ENCODE measurements at regions not wholly inside any gene's neighbourhood (a gene's known extent, or its start where the extent isn't known, plus 50 kb on each side); places are given as distances from the start of the nearest gene placed in this dataset.

DNA sequence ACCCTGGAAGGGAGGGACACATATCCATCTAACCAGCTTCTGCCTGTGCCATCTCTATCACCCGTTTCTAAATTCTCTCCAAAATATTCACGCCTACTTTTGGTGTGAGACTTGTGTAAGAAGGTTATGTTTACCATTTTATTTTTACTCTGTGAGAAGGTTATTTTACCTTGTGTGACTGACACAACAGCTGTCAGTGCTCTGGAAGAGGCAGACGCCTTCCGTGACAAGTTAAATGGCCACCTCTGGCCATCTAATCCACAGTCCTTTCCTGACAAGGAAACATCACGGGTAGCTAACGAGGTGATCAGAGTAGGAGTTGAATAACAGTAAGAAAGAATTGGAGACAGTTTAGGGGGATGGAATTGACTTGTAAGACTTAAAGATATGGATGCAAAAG is 443.8 kb upstream of the PIK3R1 start:
- no peak overlapping the region for H2BK15ac ChIP-seq (ENCODE audit: low read length)
- H3K36me3 ChIP-seq (replicated peaks in 1 of 2; ENCODE audit: control insufficient read depth in 2 of 2, insufficient read depth in 2 of 2, low read length in 2 of 2) = no peaks in the 10 kb centered on the region

DNA sequence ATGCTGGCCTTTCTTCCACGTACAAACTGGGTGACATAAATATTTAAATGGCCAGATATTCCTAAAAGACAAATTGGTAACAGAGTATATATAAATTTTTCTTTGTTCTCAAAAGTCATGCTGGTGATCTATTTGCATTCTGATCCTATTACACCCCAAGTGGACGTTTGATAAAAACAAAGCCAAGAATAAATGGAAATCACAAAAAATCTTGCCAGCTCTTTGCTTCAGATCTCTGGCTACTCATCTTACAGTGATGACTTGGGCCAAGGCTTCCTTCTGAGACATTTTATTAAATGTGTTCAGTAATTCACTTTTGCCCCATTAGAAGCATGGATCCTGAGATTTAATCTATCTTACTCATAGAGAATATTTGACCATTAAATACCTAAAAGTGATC is 444.3 kb upstream of the PIK3R1 start:
- Histone ChIP-seq H3K27ac (replicated peaks; ENCODE audit: low read length) (no peak overlapping the region), H2AK5ac (ENCODE audit: low read depth, low read length) (no peak overlapping the region), H3K27me3 (ENCODE audit: control insufficient read depth in 3 of 3, insufficient read depth in 3 of 3, low read depth in 1 of 3, low read length in 3 of 3) (no peaks in the 10 kb centered on the region), H2BK120ac (ENCODE audit: low read depth, low read length) (no peak overlapping the region), H4K91ac (ENCODE audit: low read depth, low read length, poor library complexity) (no peak overlapping the region), H3K4ac (ENCODE audit: low read length) (no peak overlapping the region), H3K4me1 (ENCODE audit: control insufficient read depth in 2 of 2, insufficient read depth in 1 of 2, low read depth in 1 of 2, low read length in 2 of 2) (peaks cover 9 to 15% of the 10 kb centered on the region in 2 donors), H4K8ac (ENCODE audit: low read depth, low read length) (no peak overlapping the region), H2BK15ac (ENCODE audit: low read length) (no peak overlapping the region), H3K4me2 (ENCODE audit: insufficient read depth, low read length, poor library complexity, severe bottlenecking) (no peak overlapping the region), H3K23ac (ENCODE audit: low read depth, low read length, poor library complexity) (no peak overlapping the region), H3K9ac (ENCODE audit: low read depth, low read length, poor library complexity) (no peak overlapping the region), H2BK12ac (ENCODE audit: low read length) (no peak overlapping the region), H2BK5ac (ENCODE audit: low read length) (no peak overlapping the region), H3K9me3 (replicated peaks in 1 of 2; ENCODE audit: control insufficient read depth in 2 of 2, insufficient read depth in 1 of 2, low read depth in 1 of 2, low read length in 2 of 2) (no peaks in the 10 kb centered on the region), H3K18ac (ENCODE audit: low read length) (no peak overlapping the region), H2AFZ (ENCODE audit: low read length) (no peak overlapping the region), H3K4me3 (ENCODE audit: low read length in 2 of 2) (no peak overlapping the region), H3K14ac (ENCODE audit: low read length) (no peak overlapping the region), H3K36me3 (replicated peaks in 1 of 2; ENCODE audit: control insufficient read depth in 2 of 2, insufficient read depth in 2 of 2, low read length in 2 of 2) (no peaks in the 10 kb centered on the region), H3K79me1 (ENCODE audit: low read depth, low read length) (no peaks in the 10 kb centered on the region)
- DNase-seq (ENCODE audit: low spot score) = no peak
- no CpG with 5 or more reads among the region's 2 CpGs for WGBS, 2 donors (ENCODE audit: extremely low coverage in 2 of 2, insufficient read length in 2 of 2, insufficient replicate concordance in 1 of 2)

More for the DNA sequence above, 443.8 kb upstream of the PIK3R1 start:
- no peak overlapping the region for H3K4me2 ChIP-seq (ENCODE audit: insufficient read depth, low read length, poor library complexity, severe bottlenecking)
- no peak overlapping the region for H2AFZ ChIP-seq (ENCODE audit: low read length)
- no peak overlapping the region for H4K8ac ChIP-seq (ENCODE audit: low read depth, low read length)
- no peak overlapping the region for H2BK5ac ChIP-seq (ENCODE audit: low read length)
- no peak overlapping the region for H3K23ac ChIP-seq (ENCODE audit: low read depth, low read length, poor library complexity)
- no peaks in the 10 kb centered on the region for H3K27me3 ChIP-seq (ENCODE audit: control insufficient read depth in 3 of 3, insufficient read depth in 3 of 3, low read depth in 1 of 3, low read length in 3 of 3)
- no peak overlapping the region for H2BK120ac ChIP-seq (ENCODE audit: low read depth, low read length)
- H4K91ac ChIP-seq (ENCODE audit: low read depth, low read length, poor library complexity) = no peak overlapping the region
- no peaks in the 10 kb centered on the region for H3K79me1 ChIP-seq (ENCODE audit: low read depth, low read length)
- H3K27ac ChIP-seq (replicated peaks; ENCODE audit: low read length) = no peak overlapping the region
- DNase-seq (ENCODE audit: low spot score) = no peak
- no peak overlapping the region for H2BK12ac ChIP-seq (ENCODE audit: low read length)
- H3K18ac ChIP-seq (ENCODE audit: low read length) = no peak overlapping the region
- no peak overlapping the region for H2AK5ac ChIP-seq (ENCODE audit: low read depth, low read length)
- no peak overlapping the region for H3K9ac ChIP-seq (ENCODE audit: low read depth, low read length, poor library complexity)
- H3K4me1 ChIP-seq (ENCODE audit: control insufficient read depth in 2 of 2, insufficient read depth in 1 of 2, low read depth in 1 of 2, low read length in 2 of 2) = peaks cover 9 to 15% of the 10 kb centered on the region in 2 donors
- no peak overlapping the region for H3K4me3 ChIP-seq (ENCODE audit: low read length in 2 of 2)
- no peak overlapping the region for H3K4ac ChIP-seq (ENCODE audit: low read length)
- no CpG with 5 or more reads among the region's 6 CpGs for WGBS, 2 donors (ENCODE audit: extremely low coverage in 2 of 2, insufficient read length in 2 of 2, insufficient replicate concordance in 1 of 2)
- no peaks in the 10 kb centered on the region for H3K9me3 ChIP-seq (replicated peaks in 1 of 2; ENCODE audit: control insufficient read depth in 2 of 2, insufficient read depth in 1 of 2, low read depth in 1 of 2, low read length in 2 of 2)
- no peak overlapping the region for H3K14ac ChIP-seq (ENCODE audit: low read length)

DNA sequence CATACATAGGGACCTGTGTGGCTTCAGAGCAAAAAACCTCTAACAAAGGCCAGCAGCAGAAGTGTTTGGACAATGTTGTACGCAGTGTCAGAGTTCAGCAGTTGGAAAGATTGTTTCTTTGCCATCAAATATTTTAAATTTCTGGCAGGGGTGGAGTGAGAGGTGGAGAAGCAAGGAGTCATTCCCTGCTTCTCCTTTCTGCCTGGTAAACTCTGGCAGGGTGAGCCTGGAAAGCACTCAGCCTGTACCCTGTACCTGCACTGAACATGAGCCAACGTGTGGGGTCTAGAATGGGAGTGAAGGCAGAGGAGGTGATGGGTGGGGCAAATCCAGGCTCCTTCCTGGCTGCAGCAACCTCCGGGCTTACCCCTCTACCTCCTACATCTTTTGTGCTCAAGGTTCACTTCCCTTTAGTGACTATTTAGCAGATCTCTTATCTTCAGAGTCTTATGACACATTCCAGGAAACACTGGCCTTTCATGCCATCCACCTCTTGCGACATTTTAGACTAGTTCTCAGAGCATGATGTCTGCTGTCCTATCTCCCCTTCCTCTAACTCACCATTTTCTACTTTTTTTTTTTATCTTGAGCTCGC is 445.0 kb upstream of the PIK3R1 start:
- no peak for DNase-seq (ENCODE audit: low spot score)
- no peak overlapping the region for H3K9ac ChIP-seq (ENCODE audit: low read depth, low read length, poor library complexity)

DNA sequence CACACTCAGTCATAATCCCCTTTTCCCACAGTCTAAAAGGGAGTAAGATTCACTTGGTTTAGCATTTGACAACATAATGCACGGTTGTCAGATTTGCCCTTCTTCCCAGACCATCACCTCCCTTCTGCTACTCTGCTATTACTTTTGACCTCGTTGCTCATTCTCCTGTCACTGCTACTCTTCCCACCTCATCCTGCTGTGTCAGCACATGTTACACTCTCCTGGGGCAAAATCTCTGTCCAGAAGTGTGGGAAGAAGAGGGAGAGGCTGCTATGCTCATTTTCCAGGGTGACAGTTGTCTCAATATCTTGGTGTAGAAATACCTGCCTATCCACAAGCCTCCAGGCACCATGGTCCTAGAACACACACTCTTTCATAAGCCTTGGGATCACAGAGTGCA is 449.9 kb upstream of the PIK3R1 start:
- no peak overlapping the region for H3K4me2 ChIP-seq (ENCODE audit: insufficient read depth, low read length, poor library complexity, severe bottlenecking)
- H3K9me3 ChIP-seq (replicated peaks in 1 of 2; ENCODE audit: control insufficient read depth in 2 of 2, insufficient read depth in 1 of 2, low read depth in 1 of 2, low read length in 2 of 2) = no peaks in the 10 kb centered on the region

More for the DNA sequence above, 445.0 kb upstream of the PIK3R1 start:
- H4K8ac ChIP-seq (ENCODE audit: low read depth, low read length) = no peak overlapping the region
- H2AK5ac ChIP-seq (ENCODE audit: low read depth, low read length) = no peak overlapping the region
- H3K27ac ChIP-seq (replicated peaks; ENCODE audit: low read length) = no peak overlapping the region
- H3K9me3 ChIP-seq (replicated peaks in 1 of 2; ENCODE audit: control insufficient read depth in 2 of 2, insufficient read depth in 1 of 2, low read depth in 1 of 2, low read length in 2 of 2) = no peaks in the 10 kb centered on the region
- no peak overlapping the region for H2BK15ac ChIP-seq (ENCODE audit: low read length)
- no peaks in the 10 kb centered on the region for H3K27me3 ChIP-seq (ENCODE audit: control insufficient read depth in 3 of 3, insufficient read depth in 3 of 3, low read depth in 1 of 3, low read length in 3 of 3)
- no peak overlapping the region for H2BK120ac ChIP-seq (ENCODE audit: low read depth, low read length)
- peaks cover 9 to 15% of the 10 kb centered on the region in 2 donors for H3K4me1 ChIP-seq (ENCODE audit: control insufficient read depth in 2 of 2, insufficient read depth in 1 of 2, low read depth in 1 of 2, low read length in 2 of 2)
- no peak overlapping the region for H4K91ac ChIP-seq (ENCODE audit: low read depth, low read length, poor library complexity)
- H3K14ac ChIP-seq (ENCODE audit: low read length) = no peak overlapping the region
- no peak overlapping the region for H2BK12ac ChIP-seq (ENCODE audit: low read length)
- no peaks in the 10 kb centered on the region for H3K36me3 ChIP-seq (replicated peaks in 1 of 2; ENCODE audit: control insufficient read depth in 2 of 2, insufficient read depth in 2 of 2, low read length in 2 of 2)
- no CpG with 5 or more reads among the region's 5 CpGs for WGBS, 2 donors (ENCODE audit: extremely low coverage in 2 of 2, insufficient read length in 2 of 2, insufficient replicate concordance in 1 of 2)
- H3K4me2 ChIP-seq (ENCODE audit: insufficient read depth, low read length, poor library complexity, severe bottlenecking) = no peak overlapping the region
- H3K18ac ChIP-seq (ENCODE audit: low read length) = no peak overlapping the region
- no peak overlapping the region for H3K23ac ChIP-seq (ENCODE audit: low read depth, low read length, poor library complexity)
- H3K4me3 ChIP-seq (ENCODE audit: low read length in 2 of 2) = no peak overlapping the region
- no peak overlapping the region for H3K4ac ChIP-seq (ENCODE audit: low read length)
- H2BK5ac ChIP-seq (ENCODE audit: low read length) = no peak overlapping the region
- H2AFZ ChIP-seq (ENCODE audit: low read length) = peak overlapping the region; percentile 22
- no peaks in the 10 kb centered on the region for H3K79me1 ChIP-seq (ENCODE audit: low read depth, low read length)

More for the DNA sequence above, 449.9 kb upstream of the PIK3R1 start:
- no peak overlapping the region for H3K23ac ChIP-seq (ENCODE audit: low read depth, low read length, poor library complexity)
- H3K27me3 ChIP-seq (ENCODE audit: control insufficient read depth in 3 of 3, insufficient read depth in 3 of 3, low read depth in 1 of 3, low read length in 3 of 3) = no peaks in the 10 kb centered on the region
- H3K4me3 ChIP-seq (ENCODE audit: low read length in 2 of 2) = no peak overlapping the region
- no peak overlapping the region for H2BK15ac ChIP-seq (ENCODE audit: low read length)
- no peak overlapping the region for H4K91ac ChIP-seq (ENCODE audit: low read depth, low read length, poor library complexity)
- no peaks in the 10 kb centered on the region for H3K79me1 ChIP-seq (ENCODE audit: low read depth, low read length)
- no peak overlapping the region for H2AK5ac ChIP-seq (ENCODE audit: low read depth, low read length)
- no peak overlapping the region for H3K18ac ChIP-seq (ENCODE audit: low read length)
- H2BK12ac ChIP-seq (ENCODE audit: low read length) = no peak overlapping the region
- no peak overlapping the region for H2BK5ac ChIP-seq (ENCODE audit: low read length)
- H4K8ac ChIP-seq (ENCODE audit: low read depth, low read length) = no peak overlapping the region
- H3K4ac ChIP-seq (ENCODE audit: low read length) = no peak overlapping the region
- peaks cover 0 to 2% of the 10 kb centered on the region in 2 donors for H3K4me1 ChIP-seq (ENCODE audit: control insufficient read depth in 2 of 2, insufficient read depth in 1 of 2, low read depth in 1 of 2, low read length in 2 of 2)
- WGBS, 2 donors (ENCODE audit: extremely low coverage in 2 of 2, insufficient read length in 2 of 2, insufficient replicate concordance in 1 of 2) = no CpG with 5 or more reads among the region's 2 CpGs
- H3K14ac ChIP-seq (ENCODE audit: low read length) = no peak overlapping the region
- no peak overlapping the region for H3K9ac ChIP-seq (ENCODE audit: low read depth, low read length, poor library complexity)
- DNase-seq (ENCODE audit: low spot score) = no peak
- H2BK120ac ChIP-seq (ENCODE audit: low read depth, low read length) = no peak overlapping the region
- H2AFZ ChIP-seq (ENCODE audit: low read length) = no peak overlapping the region
- no peaks in the 10 kb centered on the region for H3K36me3 ChIP-seq (replicated peaks in 1 of 2; ENCODE audit: control insufficient read depth in 2 of 2, insufficient read depth in 2 of 2, low read length in 2 of 2)
- H3K27ac ChIP-seq (replicated peaks; ENCODE audit: low read length) = no peak overlapping the region
